Gastroesophageal sphincter (tissue), 4 donors: ENCODE measurements at regions not wholly inside any gene's neighbourhood (a gene's known extent, or its start where the extent isn't known, plus 50 kb on each side); places are given as distances from the start of the nearest gene placed in this dataset.
A peak's percentile ranks its signal among the peaks of the same experiment; 100 is the strongest.

Experiments
- ATAC-seq: fragments of 150-250 bp; one replicate; pipeline ENCODE4 v1.9.1; 2016; ENCODE audit warnings: mild to moderate bottlenecking, moderate library complexity
- H3K27ac ChIP-seq, 4 donors: fragments of 200-600 bp; sonication (generic) in 3 of 4; 1 replicate in 3 of 4; 2 replicates in 1 of 4; pipeline ENCODE4 v1.5.1; 2016 to 2019
- H3K27me3 ChIP-seq: fragments of 200-600 bp; sonication (generic); one replicate; pipeline ENCODE4 v1.5.1; 2019
- H3K36me3 ChIP-seq, 2 donors: fragments of 200-600 bp; sonication (generic); one replicate each; pipeline ENCODE4 v1.5.1; 2019; ENCODE audit warnings: control low read depth in 1 of 2
- H3K4me1 ChIP-seq, 3 donors: fragments of 200-600 bp; sonication (generic); 1 replicate in 2 of 3; 2 replicates in 1 of 3; pipeline ENCODE4 v1.5.1; 2016 to 2019; ENCODE audit warnings: control low read depth in 2 of 3
- H3K4me3 ChIP-seq, 2 donors: fragments of 200-600 bp; sonication (generic); one replicate each; pipeline ENCODE4 v1.5.1; 2019; ENCODE audit warnings: mild to moderate bottlenecking in 1 of 2, moderate library complexity in 1 of 2
- H3K9me3 ChIP-seq, 3 donors: fragments of 200-600 bp; sonication (generic); one replicate each; pipeline ENCODE4 v1.5.1; 2017 to 2019; ENCODE audit warnings: control low read depth in 2 of 3
- EP300 ChIP-seq: sonication (generic); formaldehyde crosslinking; IDR thresholded peaks from one replicate; pipeline ENCODE4 v1.6.1; 2017; ENCODE audit warnings: antibody characterized with exemption, mild to moderate bottlenecking
- POLR2A ChIP-seq, 2 donors: fragments of 450-650 bp; IDR thresholded peaks; one replicate each; pipeline ENCODE4 v1.6.1; 2017; ENCODE audit warnings: antibody characterized with exemption in 2 of 2, mild to moderate bottlenecking in 2 of 2, moderate library complexity in 1 of 2
- POLR2AphosphoS5 ChIP-seq: sonication (generic); formaldehyde crosslinking; IDR thresholded peaks from one replicate; pipeline ENCODE4 v1.6.1; 2017; ENCODE audit warnings: antibody characterized with exemption
- WGBS, 2 donors: methylation state at CpG; one replicate each; pipeline ENCODE4 v1.1.5; 2018; ENCODE audit warnings: low coverage in 1 of 2; 5-methylcytosine and 5-hydroxymethylcytosine counted together
- TF ChIP-seq, protein P1 (sequence below), 4 experiments: fragments of 200-600 bp in 2 of 4; fragments of 450-650 bp in 2 of 4; sonication (generic) in 1 of 4; IDR thresholded peaks; one replicate each; pipeline ENCODE4 v1.5.1; 2017 to 2019; ENCODE audit warnings: antibody characterized with exemption in 4 of 4, mild to moderate bottlenecking in 2 of 4, moderate library complexity in 2 of 4

DNA sequence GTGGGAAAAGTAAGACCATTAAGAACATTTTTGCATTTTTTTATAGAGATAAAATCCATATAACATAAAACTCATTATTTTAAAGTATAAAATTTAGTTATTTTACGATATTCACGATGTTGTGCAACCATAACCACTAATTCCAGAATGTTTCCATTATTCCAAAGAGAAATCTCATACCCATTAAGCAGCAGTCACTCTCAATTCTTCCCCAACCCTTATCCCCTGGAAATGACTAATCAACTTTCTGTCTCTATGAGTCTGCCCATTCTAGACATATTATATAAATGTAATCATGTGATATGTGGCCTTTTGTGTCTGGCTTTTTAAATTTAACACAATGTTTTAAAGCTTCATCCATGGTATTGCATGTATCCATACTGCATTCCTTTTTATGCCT, 115.6 kb upstream of the ADAMTSL1 start:
- no peak overlapping the region for H3K4me3 ChIP-seq
- no peaks in the 10 kb centered on the region for H3K27me3 ChIP-seq
- H3K27ac ChIP-seq = no peak overlapping the region
- no peaks in the 10 kb centered on the region for H3K36me3 ChIP-seq
- 97 to 100% methylated on average over 2 of the region's 2 CpGs for WGBS, 2 donors
- H3K4me1 ChIP-seq = peaks cover 0 to 27% (median 10%) of the 10 kb centered on the region in 3 donors
- H3K9me3 ChIP-seq = no peaks in the 10 kb centered on the region
- ATAC-seq = no peak
- TF ChIP-seq POLR2A (IDR thresholded peaks at IDR 0.05) (no peak), EP300 (no peak), POLR2AphosphoS5 (no peak)
- TF ChIP-seq, protein P1, sequence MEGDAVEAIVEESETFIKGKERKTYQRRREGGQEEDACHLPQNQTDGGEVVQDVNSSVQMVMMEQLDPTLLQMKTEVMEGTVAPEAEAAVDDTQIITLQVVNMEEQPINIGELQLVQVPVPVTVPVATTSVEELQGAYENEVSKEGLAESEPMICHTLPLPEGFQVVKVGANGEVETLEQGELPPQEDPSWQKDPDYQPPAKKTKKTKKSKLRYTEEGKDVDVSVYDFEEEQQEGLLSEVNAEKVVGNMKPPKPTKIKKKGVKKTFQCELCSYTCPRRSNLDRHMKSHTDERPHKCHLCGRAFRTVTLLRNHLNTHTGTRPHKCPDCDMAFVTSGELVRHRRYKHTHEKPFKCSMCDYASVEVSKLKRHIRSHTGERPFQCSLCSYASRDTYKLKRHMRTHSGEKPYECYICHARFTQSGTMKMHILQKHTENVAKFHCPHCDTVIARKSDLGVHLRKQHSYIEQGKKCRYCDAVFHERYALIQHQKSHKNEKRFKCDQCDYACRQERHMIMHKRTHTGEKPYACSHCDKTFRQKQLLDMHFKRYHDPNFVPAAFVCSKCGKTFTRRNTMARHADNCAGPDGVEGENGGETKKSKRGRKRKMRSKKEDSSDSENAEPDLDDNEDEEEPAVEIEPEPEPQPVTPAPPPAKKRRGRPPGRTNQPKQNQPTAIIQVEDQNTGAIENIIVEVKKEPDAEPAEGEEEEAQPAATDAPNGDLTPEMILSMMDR (IDR thresholded peaks at IDR 0.05) = no peak

DNA sequence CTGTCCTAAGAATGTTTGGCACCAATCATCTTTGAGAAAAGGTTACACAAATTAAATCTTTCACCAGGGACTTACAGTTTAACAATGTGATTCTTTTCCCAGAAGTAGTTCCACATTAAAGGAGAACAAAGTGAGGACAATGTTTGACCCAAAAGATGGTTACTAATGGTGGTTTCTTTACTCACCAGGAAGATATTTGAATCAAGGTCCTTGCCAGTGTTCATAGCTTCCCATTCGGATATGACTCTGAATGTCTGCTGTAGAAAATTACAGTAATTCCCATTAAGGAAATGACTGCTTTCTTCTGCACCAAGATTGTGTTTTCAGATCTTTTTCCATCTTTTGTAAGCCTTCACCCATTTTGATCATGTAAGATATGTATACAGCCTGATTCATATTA, 114.6 kb upstream of the ADAMTSL1 start:
- H3K4me3 ChIP-seq = no peak overlapping the region
- H3K27me3 ChIP-seq = no peaks in the 10 kb centered on the region
- H3K9me3 ChIP-seq = no peaks in the 10 kb centered on the region
- WGBS, 2 donors = 50% methylated on average over 1 of the region's 1 CpG
- H3K4me1 ChIP-seq = peaks cover 0 to 34% (median 12%) of the 10 kb centered on the region in 3 donors
- H3K27ac ChIP-seq = no peak overlapping the region
- no peak for ATAC-seq
- H3K36me3 ChIP-seq = no peaks in the 10 kb centered on the region
- TF ChIP-seq, protein P1 (IDR thresholded peaks at IDR 0.05) = no peak
- TF ChIP-seq EP300 (no peak), POLR2A (IDR thresholded peaks at IDR 0.05) (no peak), POLR2AphosphoS5 (no peak)

DNA sequence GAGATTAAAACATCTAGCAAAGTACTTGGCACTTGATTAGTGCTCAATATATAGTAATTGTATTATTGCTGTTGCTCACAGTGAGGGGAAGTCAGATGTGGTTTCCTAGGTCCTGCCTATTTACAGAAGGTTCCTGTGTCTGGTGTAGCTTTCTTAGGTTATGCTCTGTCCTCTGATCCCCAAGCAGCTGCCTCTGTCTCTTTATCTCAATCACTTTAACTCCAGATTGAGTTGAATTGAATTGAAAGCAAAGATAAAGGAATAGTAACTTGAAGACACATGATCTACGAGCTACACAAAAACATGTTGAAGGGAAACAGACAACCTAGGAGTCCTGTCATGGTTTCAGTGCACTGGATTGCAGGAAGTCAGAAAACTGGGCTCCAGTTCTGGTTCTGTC, 113.9 kb upstream of the ADAMTSL1 start:
- H3K27ac ChIP-seq = no peak overlapping the region
- no peak for ATAC-seq
- 63% methylated on average over 1 of the region's 1 CpG; no CpG with 5 or more reads in 1 of the 2 donors for WGBS, 2 donors
- no peaks in the 10 kb centered on the region for H3K36me3 ChIP-seq
- H3K27me3 ChIP-seq = no peaks in the 10 kb centered on the region
- TF ChIP-seq EP300 (no peak), POLR2A (IDR thresholded peaks at IDR 0.05) (no peak), POLR2AphosphoS5 (no peak)
- TF ChIP-seq, protein P1 (IDR thresholded peaks at IDR 0.05) = no peak
- H3K4me3 ChIP-seq = no peak overlapping the region
- no peaks in the 10 kb centered on the region for H3K9me3 ChIP-seq
- H3K4me1 ChIP-seq = peaks cover 0 to 34% (median 12%) of the 10 kb centered on the region in 3 donors

DNA sequence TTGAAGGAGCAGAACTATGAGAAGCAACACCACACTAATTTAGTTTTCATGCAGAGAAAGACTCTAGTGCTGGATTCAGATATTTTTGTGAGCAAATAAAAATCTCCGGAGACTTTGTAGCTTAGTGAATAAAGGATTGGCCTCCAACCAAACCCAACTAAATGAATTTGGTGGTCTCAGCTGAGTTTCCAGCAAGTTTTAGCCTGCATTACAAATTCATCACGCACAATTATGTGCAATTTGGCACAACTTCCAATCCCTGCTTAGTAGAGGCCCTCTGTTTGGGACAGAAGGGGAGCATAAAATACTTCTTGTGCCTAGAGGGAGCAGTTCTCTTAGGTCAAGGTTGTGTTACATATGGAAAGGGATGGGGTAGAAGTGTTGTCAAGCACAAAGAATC, 112.3 kb upstream of the ADAMTSL1 start:
- TF ChIP-seq POLR2A (IDR thresholded peaks at IDR 0.05) (no peak), EP300 (no peak), POLR2AphosphoS5 (no peak)
- TF ChIP-seq, protein P1 (IDR thresholded peaks at IDR 0.05) = no peak
- H3K27me3 ChIP-seq = no peaks in the 10 kb centered on the region
- no peak overlapping the region for H3K4me3 ChIP-seq
- no peaks in the 10 kb centered on the region for H3K36me3 ChIP-seq
- no peaks in the 10 kb centered on the region for H3K9me3 ChIP-seq
- no peak overlapping the region for H3K27ac ChIP-seq
- WGBS, 2 donors = 52 to 57% methylated on average over 1 to 2 of the region's 2 CpGs
- peaks cover 0 to 34% (median 12%) of the 10 kb centered on the region in 3 donors for H3K4me1 ChIP-seq
- no peak for ATAC-seq

DNA sequence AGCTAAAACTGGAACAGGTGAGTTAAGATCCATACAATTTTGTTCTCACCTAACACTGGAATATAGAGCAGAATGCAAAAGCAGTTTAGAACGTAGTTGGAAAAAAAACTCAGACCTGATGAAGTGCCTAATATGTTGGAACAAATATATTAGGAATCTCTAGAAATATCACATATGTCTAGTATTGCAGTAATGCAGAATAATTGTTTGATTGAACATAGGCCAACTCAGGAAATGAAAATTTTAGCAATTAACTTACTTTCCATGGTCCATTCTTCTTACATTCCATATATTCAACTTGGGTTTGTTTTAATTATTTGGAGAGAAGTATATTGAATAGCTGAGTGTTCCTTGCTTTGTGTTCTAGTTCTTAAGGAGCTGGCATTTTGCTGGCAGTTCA, 111.8 kb upstream of the ADAMTSL1 start:
- Histone ChIP-seq H3K4me3 (no peak overlapping the region), H3K27me3 (no peaks in the 10 kb centered on the region), H3K36me3 (no peaks in the 10 kb centered on the region), H3K9me3 (no peaks in the 10 kb centered on the region), H3K4me1 (peaks cover 0 to 34% (median 12%) of the 10 kb centered on the region in 3 donors), H3K27ac (peak overlapping the region in 1 of 4 donors; percentile 44)
- WGBS, 2 donors = 89 to 90% methylated on average over 1 of the region's 1 CpG
- TF ChIP-seq POLR2A (IDR thresholded peaks at IDR 0.05) (no peak), EP300 (no peak), POLR2AphosphoS5 (no peak)
- TF ChIP-seq, protein P1 (IDR thresholded peaks at IDR 0.05) = no peak
- no peak for ATAC-seq
